ENCODE measurements at regions not wholly inside any gene's neighbourhood (a gene's known extent, or its start where the extent isn't known, plus 50 kb on each side); places are given as distances from the start of the nearest gene placed in this dataset.

DNA sequence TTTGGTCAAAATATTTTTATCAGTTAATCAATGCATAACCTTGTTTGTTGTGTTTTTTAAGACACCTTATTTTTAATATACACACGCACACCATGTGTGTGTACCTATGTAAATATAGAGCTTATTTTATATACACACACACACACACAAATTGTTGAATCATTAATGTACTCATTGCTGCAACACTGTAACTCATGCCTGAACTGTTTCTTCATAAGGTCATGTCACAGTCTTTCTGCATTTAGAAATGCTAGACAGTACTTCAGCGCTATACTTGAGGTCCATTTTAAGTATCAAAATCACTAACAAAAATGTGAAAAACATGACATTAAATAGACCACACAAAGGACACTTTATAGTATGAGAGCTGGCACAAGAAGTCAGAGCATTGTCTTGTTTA, 589.4 kb downstream of the SI start:
- no peak for DNase-seq (ENCODE audit: low read depth, low spot score)
- no peak overlapping the region for H3K4me3 ChIP-seq (ENCODE audit: low read length)

DNA sequence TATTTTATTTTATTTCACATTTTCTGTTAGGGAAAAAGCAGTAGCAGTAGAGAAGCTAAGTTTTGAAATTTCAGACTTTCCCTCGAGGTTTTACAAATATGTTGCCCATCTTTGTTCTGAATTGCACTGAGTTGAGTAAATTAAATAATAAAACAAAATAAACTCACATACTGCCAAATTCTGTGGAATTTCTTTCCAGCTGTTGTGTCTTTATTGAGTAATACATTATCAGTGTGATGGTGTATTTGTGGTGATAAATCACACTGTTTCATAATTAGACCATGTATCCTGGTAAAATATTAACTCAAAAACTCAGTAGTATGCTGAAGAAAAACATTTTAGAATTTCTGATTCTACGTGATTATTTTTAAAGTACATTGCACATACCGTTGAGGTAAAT, 592.1 kb downstream of the SI start:
- H3K4me3 ChIP-seq (ENCODE audit: low read length) = no peak overlapping the region
- no peak for DNase-seq (ENCODE audit: low read depth, low spot score)

DNA sequence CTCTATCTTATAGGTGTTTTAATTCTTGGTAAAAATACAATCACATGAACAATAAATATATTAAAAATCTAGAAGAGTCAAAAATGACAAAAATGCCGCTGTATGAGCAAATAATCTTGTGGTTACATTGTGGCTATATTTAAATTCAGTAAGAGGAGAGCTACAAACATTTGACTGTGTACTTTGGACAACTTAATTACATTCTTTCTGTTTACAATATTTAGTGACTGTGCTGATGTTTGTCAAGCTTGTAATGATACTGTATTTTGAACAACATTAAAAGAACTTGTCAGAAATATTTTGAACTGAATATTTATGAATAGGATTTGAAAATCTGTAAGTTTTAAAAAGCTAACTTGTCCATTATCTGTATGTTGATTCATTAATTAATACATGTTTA, 598.3 kb downstream of the SI start:
- no peak for DNase-seq (ENCODE audit: low read depth, low spot score)
- no peak overlapping the region for H3K4me3 ChIP-seq (ENCODE audit: low read length)

DNA sequence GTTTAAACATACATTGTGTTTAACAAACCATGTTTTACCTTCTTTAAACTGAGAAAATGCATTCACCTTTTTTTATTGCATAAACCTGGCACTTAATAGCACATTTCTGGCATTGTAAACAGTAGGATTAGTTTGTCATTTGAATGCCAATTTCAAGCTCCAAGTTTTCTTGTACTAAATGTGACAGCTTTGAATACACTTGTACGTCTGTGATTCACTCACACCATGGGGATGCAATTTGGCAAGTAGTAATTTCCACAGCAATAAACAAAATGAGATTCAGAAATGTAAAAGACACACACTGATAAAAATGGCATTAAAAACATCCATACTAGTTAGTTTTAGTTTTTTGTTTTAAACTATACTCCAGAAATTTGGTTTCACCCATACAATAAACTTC, 598.9 kb downstream of the SI start:
- DNase-seq (ENCODE audit: low read depth, low spot score) = no peak

DNA sequence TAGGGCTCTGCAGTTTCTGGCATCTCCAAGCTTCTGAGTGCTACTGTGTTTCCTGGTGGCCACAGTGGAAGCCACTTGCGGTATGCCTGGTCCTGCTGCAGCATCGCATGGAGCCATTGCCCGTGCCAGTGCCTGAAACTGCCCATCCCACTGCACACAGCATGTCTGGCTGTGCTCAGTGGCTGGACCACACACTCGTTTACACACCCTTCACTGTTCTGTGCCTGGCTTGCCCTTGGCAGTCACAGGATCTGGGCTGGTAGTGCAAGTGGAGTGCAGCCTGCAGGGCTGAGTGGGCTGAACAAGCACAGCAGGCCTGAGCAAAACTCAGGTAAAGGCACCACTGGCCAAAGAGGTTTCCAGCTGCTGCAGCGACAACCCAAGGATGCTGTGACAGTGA, 600.0 kb downstream of the SI start:
- no peak overlapping the region for H3K4me3 ChIP-seq (ENCODE audit: low read length)
- DNase-seq (ENCODE audit: low read depth, low spot score) = no peak

More for the DNA sequence above, 598.9 kb downstream of the SI start:
- no peak overlapping the region for H3K4me3 ChIP-seq (ENCODE audit: low read length)

DNA sequence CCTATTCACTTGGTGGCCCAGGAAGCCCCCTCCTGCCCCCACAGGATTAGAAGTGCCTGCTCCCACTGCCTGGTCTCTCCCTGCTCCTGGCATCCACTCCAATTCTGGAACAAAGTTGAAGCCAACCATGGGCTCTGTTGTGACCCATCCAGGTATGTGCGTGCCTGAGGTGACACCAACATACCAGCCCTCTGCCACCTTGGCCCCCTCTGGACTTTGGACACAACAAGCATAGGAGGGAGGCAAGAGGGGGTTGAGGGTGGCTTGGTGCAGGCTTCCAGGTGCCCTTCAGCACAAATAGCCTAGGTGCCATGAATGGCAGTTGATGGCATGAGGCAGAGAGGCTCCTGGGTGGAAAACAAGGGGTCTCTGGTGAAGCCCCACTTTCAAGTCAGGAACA, 600.9 kb downstream of the SI start:
- H3K4me3 ChIP-seq (ENCODE audit: low read length) = no peak overlapping the region
- no peak for DNase-seq (ENCODE audit: low read depth, low spot score)

DNA sequence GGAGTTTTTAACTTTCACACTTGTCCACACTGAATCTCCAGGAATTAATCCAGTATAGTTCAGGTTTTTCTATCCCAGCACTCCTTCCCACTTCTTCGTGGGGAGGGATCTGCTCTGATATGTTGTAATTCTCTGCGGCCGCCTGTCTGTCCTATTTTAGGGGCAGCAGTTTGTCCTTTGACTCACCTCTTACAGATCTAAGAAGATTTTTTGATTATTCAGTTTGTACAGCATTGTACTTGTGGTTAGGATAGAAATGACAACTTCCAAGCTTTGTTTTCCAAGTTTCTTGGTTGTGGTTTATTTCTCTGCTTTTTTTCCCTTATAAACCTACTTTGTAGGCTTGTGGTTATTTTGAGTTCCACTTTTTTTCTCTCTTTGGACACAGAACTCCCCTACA, 601.7 kb downstream of the SI start:
- H3K4me3 ChIP-seq (ENCODE audit: low read length) = no peak overlapping the region
- no peak for DNase-seq (ENCODE audit: low read depth, low spot score)

DNA sequence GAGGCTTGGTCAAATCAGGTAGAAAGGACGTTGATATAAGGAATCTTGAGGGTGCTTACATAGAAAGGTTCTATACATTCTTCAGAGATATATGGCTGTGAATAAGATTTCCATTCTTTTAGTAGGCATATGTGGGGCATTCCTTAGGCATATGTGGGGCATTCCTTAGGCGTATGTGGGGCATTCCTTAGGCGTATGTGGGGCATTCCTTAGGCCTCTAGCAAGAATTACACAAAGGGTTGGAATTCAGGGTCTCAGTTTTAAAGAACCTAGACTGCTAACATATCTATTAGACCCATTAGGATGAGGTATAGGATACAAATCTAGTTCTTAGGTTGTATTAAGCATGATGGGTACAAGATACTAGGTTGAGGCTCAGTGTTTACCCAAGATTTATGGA, 607.8 kb downstream of the SI start:
- DNase-seq (ENCODE audit: low read depth, low spot score) = no peak
- no peak overlapping the region for H3K4me3 ChIP-seq (ENCODE audit: low read length)

DNA sequence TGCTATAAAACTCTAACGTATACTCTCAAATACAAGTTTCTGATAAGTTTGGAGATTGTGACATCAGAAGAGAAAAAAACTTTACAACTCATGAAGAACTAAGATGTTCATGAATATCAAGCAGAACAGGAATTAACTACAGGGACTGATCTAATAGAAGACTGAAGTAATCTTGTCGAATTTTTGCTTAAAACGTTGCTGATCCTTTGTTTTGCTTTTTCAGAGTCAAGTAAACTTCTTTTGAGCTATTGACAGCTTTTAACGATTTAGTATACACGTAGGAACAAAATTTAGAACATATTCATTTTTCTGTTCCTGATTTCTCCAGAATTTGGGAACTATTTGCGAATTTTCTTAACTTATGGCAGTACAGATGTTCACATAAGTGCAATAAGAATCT, 610.2 kb downstream of the SI start:
- DNase-seq (ENCODE audit: low read depth, low spot score) = no peak
- H3K4me3 ChIP-seq (ENCODE audit: low read length) = no peak overlapping the region

DNA sequence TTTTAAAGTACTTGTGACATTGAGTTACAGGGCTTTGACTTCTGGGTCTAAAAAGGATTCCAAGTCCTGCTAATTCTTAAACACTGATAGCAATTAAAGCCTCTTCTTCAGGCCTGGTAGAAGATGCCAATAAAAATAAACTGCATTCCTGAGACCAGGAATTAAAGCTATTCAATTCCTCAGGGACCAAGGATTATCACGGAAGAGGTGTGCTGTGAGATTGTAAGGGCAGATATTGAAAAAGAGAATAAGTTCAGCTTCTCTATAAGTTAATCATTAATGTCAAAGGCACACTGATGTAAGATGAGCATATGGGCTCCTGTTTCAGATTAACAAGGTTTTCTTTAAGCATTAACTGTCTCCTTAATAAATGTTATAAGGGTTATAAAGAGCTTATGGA, 611.3 kb downstream of the SI start:
- no peak for DNase-seq (ENCODE audit: low read depth, low spot score)

DNA sequence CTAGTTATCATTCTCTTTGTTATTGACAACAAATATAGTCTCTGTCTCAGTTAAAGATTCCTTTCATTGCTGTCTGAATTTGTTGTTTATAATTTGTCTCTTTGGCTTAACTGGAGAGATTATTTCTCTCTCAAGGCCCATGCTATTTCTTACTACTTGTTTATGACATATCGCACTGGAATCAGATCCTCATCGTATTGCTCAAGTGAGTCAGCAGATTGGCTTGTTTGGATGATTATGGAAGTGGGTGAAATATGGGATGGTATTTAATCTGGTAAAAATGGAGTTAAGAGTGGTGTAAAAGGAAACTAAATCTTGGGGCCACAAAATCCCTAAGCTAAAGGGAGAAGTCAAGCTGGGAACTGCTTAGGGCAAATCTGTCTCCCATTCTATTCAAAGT, 613.1 kb downstream of the SI start:
- H3K4me3 ChIP-seq (ENCODE audit: low read length) = no peak overlapping the region
- no peak for DNase-seq (ENCODE audit: low read depth, low spot score)

More for the DNA sequence above, 611.3 kb downstream of the SI start:
- no peak overlapping the region for H3K4me3 ChIP-seq (ENCODE audit: low read length)

DNA sequence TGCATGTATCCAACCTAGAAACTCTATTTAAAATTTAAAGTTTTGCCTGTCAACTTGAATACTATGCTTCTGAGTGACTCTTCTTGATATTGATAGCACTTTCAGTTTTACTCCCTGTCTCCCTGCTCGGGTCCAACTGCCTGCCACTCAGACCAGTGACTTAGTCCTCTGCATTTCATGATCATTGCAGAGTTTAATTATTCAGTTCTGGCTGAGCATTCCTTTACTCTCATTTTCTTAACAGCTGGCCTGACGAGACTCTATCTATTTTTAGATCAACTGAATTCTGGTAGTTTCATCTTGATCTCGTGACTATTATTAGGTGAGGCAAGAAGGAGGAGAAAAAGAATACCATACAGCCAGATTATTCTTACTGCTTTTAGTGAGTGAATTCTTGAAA, 617.4 kb downstream of the SI start:
- no peak for DNase-seq (ENCODE audit: low read depth, low spot score)
- no peak overlapping the region for H3K4me3 ChIP-seq (ENCODE audit: low read length)

DNA sequence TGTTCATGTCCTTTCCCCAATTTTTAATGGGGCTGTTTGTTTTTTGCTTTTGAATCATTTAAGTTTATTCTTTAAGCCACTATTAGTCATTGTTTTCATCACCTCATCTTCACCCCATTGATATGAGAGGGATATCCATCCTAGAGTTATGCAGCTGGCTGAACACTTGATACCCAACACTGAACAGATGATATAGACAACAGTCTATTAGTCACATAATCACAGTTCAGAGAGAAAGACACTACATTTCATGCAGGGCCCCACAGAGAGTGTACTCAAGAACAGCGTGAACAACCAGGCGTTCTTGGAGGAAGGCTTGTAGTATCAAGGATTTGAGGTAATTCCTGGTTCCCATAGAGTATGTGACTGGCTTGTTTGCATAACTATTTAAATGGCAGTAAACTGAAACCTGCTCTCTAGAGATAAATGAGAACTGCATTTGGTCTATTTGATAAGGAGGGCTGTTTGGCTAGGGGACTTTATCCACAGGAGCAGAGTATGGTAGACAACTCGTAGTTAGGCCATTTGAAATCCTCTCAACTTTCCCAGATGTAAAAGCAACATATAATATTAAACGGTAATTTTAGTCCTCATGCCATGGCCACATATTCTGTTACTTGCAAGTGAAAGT, 618.7 kb downstream of the SI start:
- H3K4me3 ChIP-seq (ENCODE audit: low read length) = no peak overlapping the region

DNA sequence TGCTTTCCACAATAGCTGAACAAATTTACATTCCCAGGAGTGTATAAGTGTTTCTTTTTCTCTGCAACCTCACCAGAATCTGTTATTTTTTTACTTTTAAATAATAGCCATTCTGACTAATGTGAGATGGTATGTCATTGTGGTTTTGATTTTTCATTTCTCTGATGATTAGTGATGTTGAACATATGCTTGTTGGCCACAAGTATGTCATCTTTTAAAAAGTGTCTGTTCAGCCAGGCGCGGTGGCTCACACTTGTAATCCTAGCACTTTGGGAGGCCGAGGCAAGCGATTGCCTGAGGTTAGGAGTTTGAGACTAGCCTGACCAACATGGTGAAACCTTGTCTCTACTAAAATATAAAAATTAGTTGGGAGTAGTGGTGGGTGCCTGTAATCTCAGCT, 619.3 kb downstream of the SI start:
- H3K4me3 ChIP-seq (ENCODE audit: low read length) = no peak overlapping the region
- DNase-seq (ENCODE audit: low read depth, low spot score) = no peak

More for the DNA sequence above, 618.7 kb downstream of the SI start:
- DNase-seq (ENCODE audit: low read depth, low spot score) = no peak

DNA sequence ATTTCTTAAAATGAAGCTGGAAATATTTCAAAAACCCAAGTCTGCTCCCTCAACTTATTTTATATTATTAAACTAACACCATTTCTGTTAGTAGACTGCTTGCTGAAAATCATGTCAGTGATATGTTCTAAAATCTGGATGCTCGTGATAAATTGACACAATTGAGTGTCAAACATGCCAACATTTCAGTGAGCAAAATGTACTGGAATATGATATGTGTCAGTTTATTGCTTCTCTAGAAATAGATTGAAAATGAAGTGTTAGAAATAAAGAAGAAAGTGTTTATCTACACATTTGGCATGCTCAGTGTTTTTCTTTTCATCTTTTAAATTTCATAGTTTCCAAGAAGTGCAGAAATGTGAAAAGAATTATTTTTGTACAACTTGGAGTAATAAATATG, 624.6 kb downstream of the SI start:
- no peak overlapping the region for H3K4me3 ChIP-seq (ENCODE audit: low read length)
- no peak for DNase-seq (ENCODE audit: low read depth, low spot score)

DNA sequence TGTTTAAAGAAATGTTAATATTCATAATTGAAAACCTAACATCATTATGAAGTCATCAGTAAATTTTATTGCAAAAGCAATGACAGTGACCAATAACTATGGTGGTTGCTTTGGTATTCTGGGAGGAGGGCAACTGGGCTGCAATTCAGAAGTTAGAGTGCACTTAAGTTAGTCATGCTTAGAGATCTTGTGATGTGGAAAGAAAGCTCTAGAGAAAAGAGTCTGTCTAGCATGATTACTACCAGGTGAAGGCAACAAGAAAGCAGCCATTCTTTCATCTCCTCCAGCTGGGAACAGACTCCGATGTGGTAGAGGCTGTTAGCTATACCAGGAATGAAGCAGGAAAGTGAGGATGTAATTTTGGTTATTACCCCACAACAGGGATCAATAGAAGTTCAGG, 625.6 kb downstream of the SI start:
- DNase-seq (ENCODE audit: low read depth, low spot score) = no peak
- H3K4me3 ChIP-seq (ENCODE audit: low read length) = no peak overlapping the region

DNA sequence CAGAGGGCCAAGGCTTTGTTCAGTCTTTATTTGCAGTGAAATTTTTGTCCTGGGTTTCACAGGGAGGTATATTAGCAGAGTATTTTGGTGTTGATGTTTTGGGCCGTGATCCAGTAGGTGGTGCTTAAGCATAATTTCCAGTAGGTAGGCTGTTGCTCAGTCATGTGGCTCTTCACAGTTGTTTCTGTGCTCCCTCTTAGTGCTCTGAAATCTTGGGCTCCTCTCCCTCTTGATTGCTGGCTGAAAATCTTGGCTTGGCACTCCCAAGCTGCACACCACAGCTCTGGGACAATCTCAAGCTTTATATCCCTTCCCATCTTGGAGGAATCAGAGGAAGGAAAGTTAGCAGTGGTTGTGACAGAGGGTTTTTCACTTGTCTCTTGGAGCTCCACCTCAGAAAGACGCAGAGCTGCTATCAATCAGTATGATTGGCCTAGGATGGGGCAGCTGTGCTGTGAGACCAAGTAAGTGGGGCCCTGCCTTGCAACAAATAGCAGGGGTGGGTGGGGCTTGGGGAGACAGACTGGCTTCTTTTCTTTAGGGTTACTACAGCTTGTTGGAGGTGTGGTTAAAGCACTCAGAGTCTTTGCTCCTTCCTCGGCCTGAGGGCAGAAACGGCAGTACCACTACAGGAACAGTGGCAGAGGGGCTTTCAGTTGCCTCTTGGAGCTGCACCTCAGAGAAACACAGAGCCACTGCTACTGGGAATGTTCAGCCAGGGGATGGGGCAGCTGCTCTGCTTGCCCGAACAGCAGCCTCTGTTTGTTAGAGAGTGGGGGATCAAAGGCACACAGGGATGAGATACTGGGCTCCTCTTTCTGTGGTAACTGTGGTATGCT, 627.0 kb downstream of the SI start:
- H3K4me3 ChIP-seq (ENCODE audit: low read length) = no peak overlapping the region
- no peak for DNase-seq (ENCODE audit: low read depth, low spot score)

DNA sequence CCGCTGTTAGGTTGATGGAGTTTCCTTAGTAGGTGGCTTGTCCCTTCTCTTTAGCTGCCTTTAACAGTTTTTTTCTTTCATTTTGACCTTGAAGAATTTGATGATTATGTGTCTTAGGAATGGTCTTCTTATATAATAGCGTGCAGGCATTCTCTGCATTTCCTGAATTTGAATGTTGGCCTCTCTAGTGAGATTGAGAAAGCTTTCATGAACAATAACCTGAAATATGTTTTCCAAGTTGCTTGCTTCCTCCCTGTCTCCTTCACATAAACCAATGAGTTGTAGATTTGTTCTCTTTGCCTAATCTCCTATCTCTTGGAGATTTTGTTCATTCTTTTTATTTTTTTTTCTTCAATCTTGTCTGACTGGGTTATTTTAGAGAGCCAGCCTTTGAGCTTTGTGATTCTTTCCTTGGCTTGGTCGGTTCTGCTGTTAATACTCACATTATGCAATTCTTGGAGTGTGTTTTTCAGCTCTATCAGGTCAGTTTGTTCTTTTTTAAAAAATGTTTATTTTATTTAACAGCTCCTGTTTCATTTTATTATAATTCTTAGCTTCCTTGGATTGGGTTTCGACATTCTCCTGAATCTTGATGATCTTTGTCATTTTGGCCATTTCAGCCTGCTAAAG, 627.9 kb downstream of the SI start:
- no peak overlapping the region for H3K4me3 ChIP-seq (ENCODE audit: low read length)
- DNase-seq (ENCODE audit: low read depth, low spot score) = no peak

DNA sequence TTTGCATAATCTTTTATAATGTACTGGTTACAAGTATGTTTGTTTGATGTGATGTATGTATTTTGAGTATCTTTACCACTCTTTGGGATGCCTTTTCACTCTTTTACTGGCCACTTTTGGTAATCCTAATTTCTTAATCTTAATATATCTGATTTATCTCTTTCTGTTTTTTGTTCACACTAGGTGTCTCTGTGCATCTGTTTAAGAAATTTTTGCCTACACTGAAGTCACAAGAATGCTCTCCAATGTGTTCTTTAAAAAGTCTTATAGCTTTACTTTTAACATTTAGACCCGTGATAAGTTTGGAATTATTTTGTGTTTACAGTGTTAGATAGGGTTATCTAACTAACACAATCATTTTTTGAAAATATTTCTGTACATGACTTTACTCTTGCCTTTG, 659.1 kb downstream of the SI start:
- no peak for DNase-seq (ENCODE audit: low read depth, low spot score)
- H3K4me3 ChIP-seq (ENCODE audit: low read length) = no peak overlapping the region

DNA sequence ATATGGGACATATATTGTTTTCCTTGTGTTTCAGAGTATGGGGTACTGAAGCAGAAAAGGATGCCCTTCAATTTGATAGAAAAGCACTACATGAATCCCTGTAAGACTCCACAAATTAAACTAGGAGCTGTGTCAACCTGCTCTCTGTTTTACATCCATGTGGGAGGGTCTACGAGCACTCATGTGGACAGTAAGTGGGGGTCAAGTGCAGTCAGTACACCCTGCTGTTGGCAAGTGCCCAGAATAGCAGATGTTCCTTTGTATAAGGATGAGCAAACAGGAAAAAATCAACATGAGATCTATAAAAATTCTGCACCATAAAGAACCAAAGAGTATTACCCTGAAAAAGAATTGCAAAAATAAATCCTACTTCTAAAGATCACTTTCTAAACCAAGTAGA, 659.9 kb downstream of the SI start:
- DNase-seq (ENCODE audit: low read depth, low spot score) = no peak
- H3K4me3 ChIP-seq (ENCODE audit: low read length) = no peak overlapping the region

DNA sequence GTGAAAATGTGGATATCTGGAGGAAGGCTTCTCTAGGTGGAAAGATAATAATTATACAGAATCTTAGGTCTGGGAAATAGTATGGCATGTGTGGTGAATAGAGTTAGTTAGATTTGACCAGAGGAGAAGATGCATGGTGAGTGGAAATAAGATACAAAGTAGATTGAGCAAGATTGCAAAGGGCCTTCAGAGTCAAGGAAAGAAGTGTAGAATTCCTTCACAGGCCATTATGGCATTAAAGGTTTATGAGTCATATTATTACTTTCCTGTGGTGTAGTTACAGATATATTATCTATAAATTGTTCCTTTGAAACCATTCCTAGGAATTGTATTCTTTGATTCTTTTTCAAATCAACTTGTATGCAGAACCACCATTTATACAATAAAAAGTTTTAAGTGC, 660.3 kb downstream of the SI start:
- no peak overlapping the region for H3K4me3 ChIP-seq (ENCODE audit: low read length)
- DNase-seq (ENCODE audit: low read depth, low spot score) = no peak
